H9 (cell line): ENCODE measurements at regions not wholly inside any gene's neighbourhood (a gene's known extent, or its start where the extent isn't known, plus 50 kb on each side); places are given as distances from the start of the nearest gene placed in this dataset.

ENCODE experiments used
- DNase-seq: peaks from one replicate; pipeline ENCODE4 v3.0.0-alpha.2; 2017
- H2AFZ ChIP-seq: one replicate; pipeline ENCODE4 v1.6.1; 2013; ENCODE audit warnings: mild to moderate bottlenecking, low read length, control low read depth, moderate library complexity
- H2AK5ac ChIP-seq: 2 replicates; pipeline ENCODE4 v1.6.1; 2013; ENCODE audit warnings: low read length, control low read depth, mixed read lengths; ENCODE audit not compliant: insufficient read length
- H2BK120ac ChIP-seq: one replicate; pipeline ENCODE4 v1.6.1; 2013; ENCODE audit warnings: low read depth, mild to moderate bottlenecking, low read length, control low read depth, inconsistent platforms; ENCODE audit not compliant: poor library complexity, severe bottlenecking
- H2BK12ac ChIP-seq: 2 replicates; pipeline ENCODE4 v1.6.1; 2013; ENCODE audit warnings: low read length, control low read depth, mixed read lengths, low read depth; ENCODE audit not compliant: insufficient read length
- H2BK15ac ChIP-seq: 2 replicates; pipeline ENCODE4 v1.6.1; 2013; ENCODE audit warnings: low read depth, low read length, control low read depth
- H2BK20ac ChIP-seq: one replicate; pipeline ENCODE4 v1.6.1; 2013; ENCODE audit warnings: low read depth, mild to moderate bottlenecking, low read length, control low read depth, inconsistent platforms; ENCODE audit not compliant: poor library complexity, severe bottlenecking
- H2BK5ac ChIP-seq: 2 replicates; pipeline ENCODE4 v1.6.1; 2013; ENCODE audit warnings: low read length, control low read depth, mixed read lengths; ENCODE audit not compliant: insufficient read length
- H3K14ac ChIP-seq: 2 replicates; pipeline ENCODE4 v1.6.1; 2013; ENCODE audit warnings: low read length, control low read depth; ENCODE audit not compliant: insufficient read depth
- H3K18ac ChIP-seq: 2 replicates; pipeline ENCODE4 v1.6.1; 2013; ENCODE audit warnings: low read depth, mild to moderate bottlenecking, mixed read lengths, low read length, control low read depth; ENCODE audit not compliant: insufficient read length
- H3K23ac ChIP-seq: 2 replicates; pipeline ENCODE4 v1.6.1; 2013; ENCODE audit warnings: low read length, control low read depth, mixed read lengths, low read depth; ENCODE audit not compliant: insufficient read length
- H3K23me2 ChIP-seq: 2 replicates; pipeline ENCODE4 v1.6.1; 2013; ENCODE audit warnings: low read depth, mild to moderate bottlenecking, mixed read lengths, low read length, control low read depth; ENCODE audit not compliant: insufficient read length, poor library complexity, severe bottlenecking
- H3K27ac ChIP-seq: 2 replicates; pipeline ENCODE4 v1.5.1; 2013; ENCODE audit warnings: low read length, control low read depth, mixed read lengths, low read depth; ENCODE audit not compliant: insufficient read length
- H3K27me3 ChIP-seq: 2 replicates; pipeline ENCODE4 v1.6.1; 2013; ENCODE audit warnings: low read length, control low read depth, inconsistent platforms; ENCODE audit not compliant: insufficient read depth
- H3K4ac ChIP-seq: 2 replicates; pipeline ENCODE4 v1.6.1; 2013; ENCODE audit warnings: low read depth, mild to moderate bottlenecking, control low read depth, inconsistent platforms, low read length, moderate library complexity
- H3K4me1 ChIP-seq: 2 replicates; pipeline ENCODE4 v1.6.1; 2013; ENCODE audit warnings: low read length, control low read depth, inconsistent platforms; ENCODE audit not compliant: insufficient read depth
- H3K4me2 ChIP-seq: 2 replicates; pipeline ENCODE4 v1.6.1; 2013; ENCODE audit warnings: low read length, control low read depth, mixed read lengths; ENCODE audit not compliant: insufficient read length, insufficient read depth
- H3K56ac ChIP-seq: 2 replicates; pipeline ENCODE4 v1.6.1; 2013; ENCODE audit warnings: low read depth, mild to moderate bottlenecking, mixed read lengths, low read length, control low read depth; ENCODE audit not compliant: insufficient read length
- H3K79me1 ChIP-seq: 2 replicates; pipeline ENCODE4 v1.6.1; 2013; ENCODE audit warnings: low read depth, mild to moderate bottlenecking, moderate library complexity, low read length, control low read depth, inconsistent platforms; ENCODE audit not compliant: insufficient read depth, poor library complexity, severe bottlenecking
- H3K79me2 ChIP-seq: 2 replicates; pipeline ENCODE4 v1.6.1; 2013; ENCODE audit warnings: low read length, control low read depth, inconsistent platforms; ENCODE audit not compliant: insufficient read depth
- H3K9ac ChIP-seq: 2 replicates; pipeline ENCODE4 v1.6.1; 2013; ENCODE audit warnings: low read length, control low read depth, mixed read lengths; ENCODE audit not compliant: insufficient read length; ENCODE audit errors: extremely low read depth
- H3K9me3 ChIP-seq: one replicate; pipeline ENCODE4 v1.6.1; 2013; ENCODE audit warnings: low read depth, low read length, inconsistent platforms; ENCODE audit not compliant: control insufficient read depth
- H3T11ph ChIP-seq: one replicate; pipeline ENCODE4 v1.6.1; 2013; ENCODE audit warnings: mild to moderate bottlenecking, low read length, control low read depth, inconsistent platforms
- H4K20me1 ChIP-seq: one replicate; pipeline ENCODE4 v1.6.1; 2013; ENCODE audit not compliant: control insufficient read depth, insufficient read length, insufficient read depth
- H4K5ac ChIP-seq: 2 replicates; pipeline ENCODE4 v1.6.1; 2013; ENCODE audit warnings: low read depth, mild to moderate bottlenecking, mixed read lengths, low read length, control low read depth; ENCODE audit not compliant: insufficient read length
- H4K8ac ChIP-seq: replicated peaks from 2 replicates; pipeline ENCODE4 v1.6.1; 2013; ENCODE audit warnings: low read length, control low read depth, mixed read lengths, low read depth; ENCODE audit not compliant: insufficient read length
- H4K91ac ChIP-seq: 2 replicates; pipeline ENCODE4 v1.6.1; 2013; ENCODE audit warnings: low read depth, mild to moderate bottlenecking, moderate library complexity, mixed read lengths, low read length, control low read depth; ENCODE audit not compliant: insufficient read length
- H3K27ac Mint-ChIP-seq, 3 experiments: 2 replicates in 2 of 3; 3 replicates in 1 of 3; pipeline ENCODE4 v1.8.0; 2020 to 2021; ENCODE audit warnings: mixed read lengths in 3 of 3, mild to moderate bottlenecking in 1 of 3, moderate library complexity in 1 of 3
- H3K27me3 Mint-ChIP-seq: 2 replicates; pipeline ENCODE4 v1.8.0; 2021; ENCODE audit warnings: low read depth, mild to moderate bottlenecking, moderate library complexity, mixed read lengths
- H3K36me3 Mint-ChIP-seq, 3 experiments: 2 replicates in 2 of 3; 3 replicates in 1 of 3; pipeline ENCODE4 v1.8.0; 2020 to 2021; ENCODE audit warnings: low read depth in 3 of 3, mixed read lengths in 3 of 3; ENCODE audit not compliant: insufficient read depth in 1 of 3
- H3K4me1 Mint-ChIP-seq, 2 experiments: 2 replicates each; pipeline ENCODE4 v1.8.0; 2020; ENCODE audit warnings: mixed read lengths in 2 of 2
- H3K4me3 Mint-ChIP-seq, 2 experiments: 2 replicates in 1 of 2; 3 replicates in 1 of 2; pipeline ENCODE4 v1.8.0; 2020 to 2021; ENCODE audit warnings: mild to moderate bottlenecking in 2 of 2, mixed read lengths in 2 of 2, moderate library complexity in 1 of 2
- H3K9me3 Mint-ChIP-seq, 2 experiments: 2 replicates in 1 of 2; 3 replicates in 1 of 2; pipeline ENCODE4 v1.8.0; 2020; ENCODE audit warnings: mild to moderate bottlenecking in 2 of 2, mixed read lengths in 2 of 2, moderate library complexity in 1 of 2
- WGBS: extraction: QIAGEN DNeasy Blood & Tissue Kit; methylation state at CpG from one replicate; pipeline ENCODE4 v1.1.7; 2013; ENCODE audit warnings: missing lambda C conversion rate, low lambda C conversion rate, mixed read lengths; ENCODE audit not compliant: insufficient read length; ENCODE audit errors: extremely low coverage; 5-methylcytosine and 5-hydroxymethylcytosine counted together
- TF ChIP-seq, protein P1 (sequence below): fragments of 200-600 bp; sonication (generic); conservative IDR thresholded peaks from 3 replicates; pipeline ENCODE4 v1.8.0; 2021; ENCODE audit warnings: antibody characterized with exemption, mild to moderate bottlenecking

DNA sequence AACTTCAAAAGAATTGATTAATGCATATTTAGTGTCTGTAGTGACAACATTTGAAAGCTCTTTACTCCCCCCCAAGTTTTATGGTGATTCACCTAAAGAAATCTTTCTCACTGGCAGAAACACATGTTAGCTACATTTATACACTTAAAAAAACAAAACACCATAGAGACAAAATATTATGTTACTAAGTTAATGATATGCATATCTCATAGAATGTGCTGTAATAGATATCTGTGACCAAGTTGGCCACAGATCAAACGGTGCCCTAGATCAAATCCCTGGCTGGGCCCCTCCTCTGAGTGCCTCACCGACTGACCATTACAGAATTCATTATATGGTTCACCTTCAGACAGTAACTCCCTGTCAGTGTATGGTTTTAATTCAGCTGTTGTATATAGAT lies 322.1 kb upstream of the LYPLAL1 start:
- no peaks in the 10 kb centered on the region for H3K27me3 Mint-ChIP-seq
- H4K91ac ChIP-seq: no peak overlapping the region
- H3K9me3 ChIP-seq: no peaks in the 10 kb centered on the region
- H3K14ac ChIP-seq: no peak overlapping the region
- no peak overlapping the region for H3K27ac ChIP-seq
- H3K4ac ChIP-seq: no peak overlapping the region
- no peaks in the 10 kb centered on the region for H3K36me3 Mint-ChIP-seq
- H2BK20ac ChIP-seq: no peak overlapping the region
- H2BK12ac ChIP-seq: no peak overlapping the region
- no peak overlapping the region for H3K27ac Mint-ChIP-seq
- H3K18ac ChIP-seq: no peak overlapping the region
- H3K9me3 Mint-ChIP-seq: no peaks in the 10 kb centered on the region
- H4K20me1 ChIP-seq: no peaks in the 10 kb centered on the region
- no peaks in the 10 kb centered on the region for H3K23me2 ChIP-seq
- H3K4me3 Mint-ChIP-seq: no peak overlapping the region
- no CpG with 5 or more reads among the region's 2 CpGs for WGBS
- H3K4me1 ChIP-seq: no peaks in the 10 kb centered on the region
- no peak overlapping the region for H2BK120ac ChIP-seq
- DNase-seq: no peak
- no peak overlapping the region for H2BK15ac ChIP-seq
- H2BK5ac ChIP-seq: no peak overlapping the region
- no peak overlapping the region for H4K5ac ChIP-seq
- no peaks in the 10 kb centered on the region for H3K79me2 ChIP-seq
- no peak overlapping the region for H3K56ac ChIP-seq
- TF ChIP-seq, protein P1, sequence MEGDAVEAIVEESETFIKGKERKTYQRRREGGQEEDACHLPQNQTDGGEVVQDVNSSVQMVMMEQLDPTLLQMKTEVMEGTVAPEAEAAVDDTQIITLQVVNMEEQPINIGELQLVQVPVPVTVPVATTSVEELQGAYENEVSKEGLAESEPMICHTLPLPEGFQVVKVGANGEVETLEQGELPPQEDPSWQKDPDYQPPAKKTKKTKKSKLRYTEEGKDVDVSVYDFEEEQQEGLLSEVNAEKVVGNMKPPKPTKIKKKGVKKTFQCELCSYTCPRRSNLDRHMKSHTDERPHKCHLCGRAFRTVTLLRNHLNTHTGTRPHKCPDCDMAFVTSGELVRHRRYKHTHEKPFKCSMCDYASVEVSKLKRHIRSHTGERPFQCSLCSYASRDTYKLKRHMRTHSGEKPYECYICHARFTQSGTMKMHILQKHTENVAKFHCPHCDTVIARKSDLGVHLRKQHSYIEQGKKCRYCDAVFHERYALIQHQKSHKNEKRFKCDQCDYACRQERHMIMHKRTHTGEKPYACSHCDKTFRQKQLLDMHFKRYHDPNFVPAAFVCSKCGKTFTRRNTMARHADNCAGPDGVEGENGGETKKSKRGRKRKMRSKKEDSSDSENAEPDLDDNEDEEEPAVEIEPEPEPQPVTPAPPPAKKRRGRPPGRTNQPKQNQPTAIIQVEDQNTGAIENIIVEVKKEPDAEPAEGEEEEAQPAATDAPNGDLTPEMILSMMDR: no peak
- H2AK5ac ChIP-seq: no peak overlapping the region
- H3T11ph ChIP-seq: no peak overlapping the region
- H3K4me1 Mint-ChIP-seq: peaks cover 2 to 11% of the 10 kb centered on the region in 2 experiments; a peak in 2 of 4 replicates
- no peak overlapping the region for H3K4me2 ChIP-seq
- no peak overlapping the region for H4K8ac ChIP-seq
- H3K9ac ChIP-seq: no peak overlapping the region
- H3K23ac ChIP-seq: no peak overlapping the region
- H2AFZ ChIP-seq: no peak overlapping the region
- no peaks in the 10 kb centered on the region for H3K27me3 ChIP-seq
- H3K79me1 ChIP-seq: no peaks in the 10 kb centered on the region
